ENCODE measurements at regions not wholly inside any gene's neighbourhood (a gene's known extent, or its start where the extent isn't known, plus 50 kb on each side); places are given as distances from the start of the nearest gene placed in this dataset.

DNA sequence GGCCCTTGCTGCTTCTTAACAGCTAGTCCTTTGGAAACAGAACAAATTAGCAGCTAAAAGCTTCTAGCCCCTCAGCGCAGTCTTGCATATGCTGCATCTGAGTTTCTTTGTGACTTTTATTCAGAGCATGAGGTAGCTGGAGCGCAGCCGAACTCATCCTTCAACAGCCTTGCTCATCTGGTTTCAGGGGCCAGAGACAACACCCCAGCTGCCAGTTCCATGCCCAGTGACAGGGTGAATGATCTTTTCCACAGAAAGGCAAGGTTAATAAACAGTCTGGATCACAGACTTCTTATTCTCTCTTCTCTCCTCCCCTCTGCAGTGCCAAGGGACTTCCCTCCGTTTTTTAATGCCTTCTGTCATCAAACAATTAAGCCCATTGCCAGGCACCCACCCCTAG lies 216.6 kb upstream of the INTU start (continued):
- TF ChIP-seq, protein P1, sequence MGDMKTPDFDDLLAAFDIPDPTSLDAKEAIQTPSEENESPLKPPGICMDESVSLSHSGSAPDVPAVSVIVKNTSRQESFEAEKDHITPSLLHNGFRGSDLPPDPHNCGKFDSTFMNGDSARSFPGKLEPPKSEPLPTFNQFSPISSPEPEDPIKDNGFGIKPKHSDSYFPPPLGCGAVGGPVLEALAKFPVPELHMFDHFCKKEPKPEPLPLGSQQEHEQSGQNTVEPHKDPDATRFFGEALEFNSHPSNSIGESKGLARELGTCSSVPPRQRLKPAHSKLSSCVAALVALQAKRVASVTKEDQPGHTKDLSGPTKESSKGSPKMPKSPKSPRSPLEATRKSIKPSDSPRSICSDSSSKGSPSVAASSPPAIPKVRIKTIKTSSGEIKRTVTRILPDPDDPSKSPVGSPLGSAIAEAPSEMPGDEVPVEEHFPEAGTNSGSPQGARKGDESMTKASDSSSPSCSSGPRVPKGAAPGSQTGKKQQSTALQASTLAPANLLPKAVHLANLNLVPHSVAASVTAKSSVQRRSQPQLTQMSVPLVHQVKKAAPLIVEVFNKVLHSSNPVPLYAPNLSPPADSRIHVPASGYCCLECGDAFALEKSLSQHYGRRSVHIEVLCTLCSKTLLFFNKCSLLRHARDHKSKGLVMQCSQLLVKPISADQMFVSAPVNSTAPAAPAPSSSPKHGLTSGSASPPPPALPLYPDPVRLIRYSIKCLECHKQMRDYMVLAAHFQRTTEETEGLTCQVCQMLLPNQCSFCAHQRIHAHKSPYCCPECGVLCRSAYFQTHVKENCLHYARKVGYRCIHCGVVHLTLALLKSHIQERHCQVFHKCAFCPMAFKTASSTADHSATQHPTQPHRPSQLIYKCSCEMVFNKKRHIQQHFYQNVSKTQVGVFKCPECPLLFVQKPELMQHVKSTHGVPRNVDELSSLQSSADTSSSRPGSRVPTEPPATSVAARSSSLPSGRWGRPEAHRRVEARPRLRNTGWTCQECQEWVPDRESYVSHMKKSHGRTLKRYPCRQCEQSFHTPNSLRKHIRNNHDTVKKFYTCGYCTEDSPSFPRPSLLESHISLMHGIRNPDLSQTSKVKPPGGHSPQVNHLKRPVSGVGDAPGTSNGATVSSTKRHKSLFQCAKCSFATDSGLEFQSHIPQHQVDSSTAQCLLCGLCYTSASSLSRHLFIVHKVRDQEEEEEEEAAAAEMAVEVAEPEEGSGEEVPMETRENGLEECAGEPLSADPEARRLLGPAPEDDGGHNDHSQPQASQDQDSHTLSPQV (IDR thresholded peaks at IDR 0.05): no peak
- TF ChIP-seq SMC3 (IDR thresholded peaks at IDR 0.05; ENCODE audit: borderline replicate concordance, low read length) (no peak), PKNOX1 (IDR thresholded peaks at IDR 0.05) (no peak), NKRF (conservative IDR thresholded peaks at IDR 0.05) (no peak)

GRCh38 chr4:127417885-127418535 lies 214.7 kb upstream of the INTU start:
- no peaks in the 10 kb centered on the region for H3K79me2 ChIP-seq (ENCODE audit: control insufficient read depth, insufficient read depth, low read length)
- H3K36me3 ChIP-seq (ENCODE audit: control insufficient read depth in 2 of 2, insufficient read depth in 2 of 2, low read length in 1 of 2): no peaks in the 10 kb centered on the region
- no peak overlapping the region for H2AFZ ChIP-seq (ENCODE audit: control insufficient read depth, low read depth, low read length)
- intact Hi-C loops (cut with micrococcal nuclease; ENCODE audit: unreplicated experiment): no loop called here
- no peaks in the 10 kb centered on the region for H3K27me3 ChIP-seq (replicated peaks in 1 of 2; ENCODE audit: control insufficient read depth in 2 of 2, insufficient read depth in 2 of 2, low read length in 1 of 2)
- ATAC-seq (no peak), DNase-seq (ENCODE audit: low read depth, low spot score) (no peak), FAIRE-seq (no peak)
- H3K4me1 ChIP-seq (ENCODE audit: control insufficient read depth, insufficient read depth, low read length): no peaks in the 10 kb centered on the region
- in situ Hi-C loops (cut with MboI): no loop called here
- ChIA-PET CTCF (no interaction called here), POLR2A (no interaction called here), RAD21 (ENCODE audit: unreplicated experiment) (no interaction called here), SMC1A (ENCODE audit: uncharacterized antibody, unreplicated experiment) (interaction anchor here (0.6 kb wide), 1 partner anchor 1410 kb away, joined by 3 read pairs; no protein-coding TSS in a partner anchor)
- no peaks in the 10 kb centered on the region for H4K20me1 ChIP-seq (ENCODE audit: control insufficient read depth, insufficient read depth)
- no peak overlapping the region for H3K9ac ChIP-seq (ENCODE audit: control insufficient read depth, insufficient read depth, low read length)
- H3K4me3 ChIP-seq: no peak overlapping the region
- H3K9me3 ChIP-seq (replicated peaks; ENCODE audit: control insufficient read depth, insufficient read depth, low read length): no peaks in the 10 kb centered on the region
- 17% methylated on average over 3 of the region's 3 CpGs for WGBS (ENCODE audit: insufficient coverage, insufficient replicate concordance, low lambda C conversion rate, missing lambda C conversion rate)
- no peak overlapping the region for H3K4me2 ChIP-seq (ENCODE audit: control insufficient read depth, insufficient read depth)
- no TSS peak for BruUV-seq (replicated peaks)
- no peak overlapping the region for H3K27ac ChIP-seq (ENCODE audit: control insufficient read depth, insufficient read depth)
- TF ChIP-seq, protein P2, sequence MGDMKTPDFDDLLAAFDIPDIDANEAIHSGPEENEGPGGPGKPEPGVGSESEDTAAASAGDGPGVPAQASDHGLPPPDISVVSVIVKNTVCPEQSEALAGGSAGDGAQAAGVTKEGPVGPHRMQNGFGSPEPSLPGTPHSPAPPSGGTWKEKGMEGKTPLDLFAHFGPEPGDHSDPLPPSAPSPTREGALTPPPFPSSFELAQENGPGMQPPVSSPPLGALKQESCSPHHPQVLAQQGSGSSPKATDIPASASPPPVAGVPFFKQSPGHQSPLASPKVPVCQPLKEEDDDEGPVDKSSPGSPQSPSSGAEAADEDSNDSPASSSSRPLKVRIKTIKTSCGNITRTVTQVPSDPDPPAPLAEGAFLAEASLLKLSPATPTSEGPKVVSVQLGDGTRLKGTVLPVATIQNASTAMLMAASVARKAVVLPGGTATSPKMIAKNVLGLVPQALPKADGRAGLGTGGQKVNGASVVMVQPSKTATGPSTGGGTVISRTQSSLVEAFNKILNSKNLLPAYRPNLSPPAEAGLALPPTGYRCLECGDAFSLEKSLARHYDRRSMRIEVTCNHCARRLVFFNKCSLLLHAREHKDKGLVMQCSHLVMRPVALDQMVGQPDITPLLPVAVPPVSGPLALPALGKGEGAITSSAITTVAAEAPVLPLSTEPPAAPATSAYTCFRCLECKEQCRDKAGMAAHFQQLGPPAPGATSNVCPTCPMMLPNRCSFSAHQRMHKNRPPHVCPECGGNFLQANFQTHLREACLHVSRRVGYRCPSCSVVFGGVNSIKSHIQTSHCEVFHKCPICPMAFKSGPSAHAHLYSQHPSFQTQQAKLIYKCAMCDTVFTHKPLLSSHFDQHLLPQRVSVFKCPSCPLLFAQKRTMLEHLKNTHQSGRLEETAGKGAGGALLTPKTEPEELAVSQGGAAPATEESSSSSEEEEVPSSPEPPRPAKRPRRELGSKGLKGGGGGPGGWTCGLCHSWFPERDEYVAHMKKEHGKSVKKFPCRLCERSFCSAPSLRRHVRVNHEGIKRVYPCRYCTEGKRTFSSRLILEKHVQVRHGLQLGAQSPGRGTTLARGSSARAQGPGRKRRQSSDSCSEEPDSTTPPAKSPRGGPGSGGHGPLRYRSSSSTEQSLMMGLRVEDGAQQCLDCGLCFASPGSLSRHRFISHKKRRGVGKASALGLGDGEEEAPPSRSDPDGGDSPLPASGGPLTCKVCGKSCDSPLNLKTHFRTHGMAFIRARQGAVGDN (IDR thresholded peaks at IDR 0.05): no peak
